ENCODE measurements at regions not wholly inside any gene's neighbourhood (a gene's known extent, or its start where the extent isn't known, plus 50 kb on each side); places are given as distances from the start of the nearest gene placed in this dataset.

DNA sequence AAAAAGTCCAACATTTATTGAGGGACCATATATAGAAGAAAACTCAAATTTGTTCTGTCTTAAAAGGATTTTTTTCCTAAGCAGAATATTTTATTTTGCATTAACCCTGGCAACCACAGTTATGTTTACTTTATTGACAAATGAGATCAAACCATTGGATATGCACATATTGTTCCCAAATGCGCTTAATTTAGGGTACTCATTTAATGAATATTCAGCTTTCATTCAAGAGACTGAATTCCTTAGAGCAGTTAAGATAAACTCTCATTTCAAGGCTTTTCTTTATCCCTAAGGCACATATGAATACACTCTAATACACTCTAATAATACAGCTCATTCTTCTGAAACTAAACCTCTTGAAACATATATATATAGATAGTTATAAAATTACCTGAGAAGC is 150.2 kb downstream of the HMHB1 start:
- whole genome bisulfite sequencing (ENCODE audit: low lambda C conversion rate), result 29% methylated on average over 1 of the region's 1 CpG
- Histone ChIP-seq H3K9ac (ENCODE audit: insufficient read depth, low read depth, low read length) (no peak overlapping the region), H3K4me1 (ENCODE audit: insufficient read depth, low read length) (no peaks in the 10 kb centered on the region), H3K4me3 (replicated peaks in 1 of 3; ENCODE audit: insufficient read depth in 1 of 3, low read depth in 2 of 3, low read length in 3 of 3) (no peak overlapping the region), H2AFZ (ENCODE audit: low read length) (no peak overlapping the region), H3K9me3 (ENCODE audit: low read length) (no peaks in the 10 kb centered on the region), H3K79me2 (ENCODE audit: insufficient read depth, low read length) (no peaks in the 10 kb centered on the region), H3K27me3 (ENCODE audit: control insufficient read depth in 1 of 2, insufficient read depth in 2 of 2, low read length in 2 of 2) (no peaks in the 10 kb centered on the region), H3K36me3 (replicated peaks in 1 of 2; ENCODE audit: control insufficient read depth in 1 of 2, insufficient read depth in 2 of 2, low read length in 2 of 2) (no peaks in the 10 kb centered on the region), H3K4me2 (ENCODE audit: low read depth, low read length) (no peak overlapping the region), H3K27ac (ENCODE audit: extremely low read length, insufficient read depth, low read length) (no peak overlapping the region), H4K20me1 (ENCODE audit: insufficient read depth, low read length) (no peaks in the 10 kb centered on the region)
- CTCF ChIA-PET (ENCODE audit: low intra/inter-chr PET ratio, low total read pairs), result no interaction called here
- no peak for DNase-seq (ENCODE audit: low spot score)
- FAIRE-seq, result no peak
- TF ChIP-seq ZNF83 (CRISPR knock-in tag; IDR thresholded peaks at IDR 0.05; ENCODE audit: borderline replicate concordance), result no peak
- no peak for TF ChIP-seq E2F5 (CRISPR knock-in tag; conservative IDR thresholded peaks at IDR 0.05)
- TF ChIP-seq ETV5 (CRISPR knock-in tag; IDR thresholded peaks at IDR 0.05; ENCODE audit: borderline replicate concordance), result no peak
- no peak for TF ChIP-seq SNAPC2 (CRISPR knock-in tag; IDR thresholded peaks at IDR 0.05)
- TF ChIP-seq, protein P1, sequence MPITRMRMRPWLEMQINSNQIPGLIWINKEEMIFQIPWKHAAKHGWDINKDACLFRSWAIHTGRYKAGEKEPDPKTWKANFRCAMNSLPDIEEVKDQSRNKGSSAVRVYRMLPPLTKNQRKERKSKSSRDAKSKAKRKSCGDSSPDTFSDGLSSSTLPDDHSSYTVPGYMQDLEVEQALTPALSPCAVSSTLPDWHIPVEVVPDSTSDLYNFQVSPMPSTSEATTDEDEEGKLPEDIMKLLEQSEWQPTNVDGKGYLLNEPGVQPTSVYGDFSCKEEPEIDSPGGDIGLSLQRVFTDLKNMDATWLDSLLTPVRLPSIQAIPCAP (CRISPR knock-in tag; IDR thresholded peaks at IDR 0.05; ENCODE audit: low read depth), result no peak
- TF ChIP-seq ZBTB21 (CRISPR knock-in tag; IDR thresholded peaks at IDR 0.05), result no peak
- ATAC-seq, result no peak
- BruUV-seq (replicated peaks), result no TSS peak
- POLR2A ChIA-PET, result no interaction called here
- intact Hi-C loops (cut with micrococcal nuclease; ENCODE audit: unreplicated experiment), result no loop called here
- in situ Hi-C loops (cut with HindIII; ENCODE audit: extremely low pct_ligation_motif_present, low pct_unique_long_range_greater_than_20kb), result no loop called here

GRCh38 chr5:143964919-143965318 is 153.0 kb downstream of the HMHB1 start:
- H2AFZ ChIP-seq (ENCODE audit: low read length), result no peak overlapping the region
- FAIRE-seq (no peak), DNase-seq (ENCODE audit: low spot score) (no peak), ATAC-seq (no peak)
- intact Hi-C loops (cut with micrococcal nuclease; ENCODE audit: unreplicated experiment), result no loop called here
- H3K4me3 ChIP-seq (replicated peaks in 1 of 3; ENCODE audit: insufficient read depth in 1 of 3, low read depth in 2 of 3, low read length in 3 of 3), result no peak overlapping the region
- no peak overlapping the region for H3K9ac ChIP-seq (ENCODE audit: insufficient read depth, low read depth, low read length)
- no peak overlapping the region for H3K27ac ChIP-seq (ENCODE audit: extremely low read length, insufficient read depth, low read length)
- H4K20me1 ChIP-seq (ENCODE audit: insufficient read depth, low read length), result no peaks in the 10 kb centered on the region
- H3K79me2 ChIP-seq (ENCODE audit: insufficient read depth, low read length), result no peaks in the 10 kb centered on the region
- H3K36me3 ChIP-seq (replicated peaks in 1 of 2; ENCODE audit: control insufficient read depth in 1 of 2, insufficient read depth in 2 of 2, low read length in 2 of 2), result no peaks in the 10 kb centered on the region
- no peaks in the 10 kb centered on the region for H3K9me3 ChIP-seq (ENCODE audit: low read length)
- in situ Hi-C loops (cut with HindIII; ENCODE audit: extremely low pct_ligation_motif_present, low pct_unique_long_range_greater_than_20kb), result no loop called here
- POLR2A ChIA-PET, result no interaction called here
- 21% methylated on average over 3 of the region's 3 CpGs for WGBS (ENCODE audit: low lambda C conversion rate)
- H3K4me2 ChIP-seq (ENCODE audit: low read depth, low read length), result no peak overlapping the region
- H3K27me3 ChIP-seq (ENCODE audit: control insufficient read depth in 1 of 2, insufficient read depth in 2 of 2, low read length in 2 of 2), result no peaks in the 10 kb centered on the region
- CTCF ChIA-PET (ENCODE audit: low intra/inter-chr PET ratio, low total read pairs), result no interaction called here
- TF ChIP-seq ZFP62 (CRISPR knock-in tag; IDR thresholded peaks at IDR 0.05) (no peak), TBX3 (IDR thresholded peaks at IDR 0.05; ENCODE audit: borderline replicate concordance) (no peak)
- TF ChIP-seq, protein P2, sequence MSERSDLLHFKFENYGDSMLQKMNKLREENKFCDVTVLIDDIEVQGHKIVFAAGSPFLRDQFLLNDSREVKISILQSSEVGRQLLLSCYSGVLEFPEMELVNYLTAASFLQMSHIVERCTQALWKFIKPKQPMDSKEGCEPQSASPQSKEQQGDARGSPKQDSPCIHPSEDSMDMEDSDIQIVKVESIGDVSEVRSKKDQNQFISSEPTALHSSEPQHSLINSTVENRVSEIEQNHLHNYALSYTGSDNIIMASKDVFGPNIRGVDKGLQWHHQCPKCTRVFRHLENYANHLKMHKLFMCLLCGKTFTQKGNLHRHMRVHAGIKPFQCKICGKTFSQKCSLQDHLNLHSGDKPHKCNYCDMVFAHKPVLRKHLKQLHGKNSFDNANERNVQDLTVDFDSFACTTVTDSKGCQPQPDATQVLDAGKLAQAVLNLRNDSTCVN (CRISPR knock-in tag; IDR thresholded peaks at IDR 0.05; ENCODE audit: borderline replicate concordance), result no peak
- TF ChIP-seq, protein P3, sequence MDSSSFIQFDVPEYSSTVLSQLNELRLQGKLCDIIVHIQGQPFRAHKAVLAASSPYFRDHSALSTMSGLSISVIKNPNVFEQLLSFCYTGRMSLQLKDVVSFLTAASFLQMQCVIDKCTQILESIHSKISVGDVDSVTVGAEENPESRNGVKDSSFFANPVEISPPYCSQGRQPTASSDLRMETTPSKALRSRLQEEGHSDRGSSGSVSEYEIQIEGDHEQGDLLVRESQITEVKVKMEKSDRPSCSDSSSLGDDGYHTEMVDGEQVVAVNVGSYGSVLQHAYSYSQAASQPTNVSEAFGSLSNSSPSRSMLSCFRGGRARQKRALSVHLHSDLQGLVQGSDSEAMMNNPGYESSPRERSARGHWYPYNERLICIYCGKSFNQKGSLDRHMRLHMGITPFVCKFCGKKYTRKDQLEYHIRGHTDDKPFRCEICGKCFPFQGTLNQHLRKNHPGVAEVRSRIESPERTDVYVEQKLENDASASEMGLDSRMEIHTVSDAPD (CRISPR knock-in tag; IDR thresholded peaks at IDR 0.05), result no peak
- BruUV-seq (replicated peaks), result no TSS peak
- H3K4me1 ChIP-seq (ENCODE audit: insufficient read depth, low read length), result no peaks in the 10 kb centered on the region

Measured in HepG2 (cell line).